OCI-LY3 (cell line): ENCODE measurements at regions not wholly inside any gene's neighbourhood (a gene's known extent, or its start where the extent isn't known, plus 50 kb on each side); places are given as distances from the start of the nearest gene placed in this dataset.

ENCODE experiments used
- H2AFZ ChIP-seq: fragments of 200-600, 300-600 bp; shearing (Covaris generic); 2 replicates; pipeline ENCODE4 v1.6.0; 2014; ENCODE audit warnings: antibody characterized with exemption, low read depth, low read length
- H3K27ac ChIP-seq: fragments of 200-600, 300-600 bp; sonication (generic); 2 replicates; pipeline ENCODE4 v1.5.1; 2014; ENCODE audit warnings: mild to moderate bottlenecking, low read length, moderate library complexity, mixed read lengths
- H3K27me3 ChIP-seq: fragments of 200-600, 300-600 bp; sonication (generic); 2 replicates; pipeline ENCODE4 v1.6.1; 2014; ENCODE audit warnings: low read depth, low read length, mixed read lengths
- H3K36me3 ChIP-seq: fragments of 200-600, 300-600 bp; sonication (generic); replicated peaks from 2 replicates; pipeline ENCODE3; 2014; ENCODE audit warnings: low read depth, low read length, mixed read lengths
- H3K4me1 ChIP-seq: fragments of 300-600, 200-600 bp; sonication (generic); 2 replicates; pipeline ENCODE4 v1.6.1; 2014; ENCODE audit warnings: low read length, mixed read lengths
- H3K4me2 ChIP-seq: fragments of 200-600, 300-600 bp; sonication (generic); 2 replicates; pipeline ENCODE4 v1.6.1; 2014; ENCODE audit warnings: low read length, mixed read lengths
- H3K4me3 ChIP-seq: fragments of 300-600, 200-600 bp; sonication (generic); 2 replicates; pipeline ENCODE4 v1.5.1; 2014; ENCODE audit warnings: antibody characterized with exemption, mild to moderate bottlenecking, low read length, moderate library complexity
- H3K79me2 ChIP-seq: fragments of 300-600, 200-600 bp; shearing (Covaris generic); 2 replicates; pipeline ENCODE4 v1.6.1; 2014; ENCODE audit warnings: mild to moderate bottlenecking, low read length, mixed read lengths
- H3K9ac ChIP-seq: fragments of 300-600, 200-600 bp; shearing (Covaris generic); 2 replicates; pipeline ENCODE4 v1.6.0; 2014; ENCODE audit warnings: mild to moderate bottlenecking, low read length, moderate library complexity
- H3K9me3 ChIP-seq: fragments of 200-600, 300-600 bp; shearing (Covaris generic); 2 replicates; pipeline ENCODE4 v1.6.1; 2014; ENCODE audit warnings: low read length, mixed read lengths; ENCODE audit not compliant: insufficient read depth
- H4K20me1 ChIP-seq: fragments of 200-600, 300-600 bp; sonication (generic); 2 replicates; pipeline ENCODE4 v1.6.1; 2016; ENCODE audit warnings: low read length, mixed read lengths; ENCODE audit not compliant: insufficient read depth
- CTCF ChIP-seq: fragments of 200-600, 300-600 bp; sonication (generic); IDR thresholded peaks from 2 replicates; pipeline ENCODE4 v1.5.1; 2014; ENCODE audit warnings: antibody characterized with exemption, low read length, low read depth
- EZH2phosphoT487 ChIP-seq: fragments of 200-600 bp; shearing (Covaris generic); IDR thresholded peaks from 2 replicates; pipeline ENCODE4 v1.6.1; 2018; ENCODE audit warnings: antibody characterized with exemption, mixed run types, low read depth

- Histone ChIP-seq H3K9ac (no peak overlapping the region), H3K27ac (no peak overlapping the region), H3K79me2 (no peaks in the 10 kb centered on the region), H3K27me3 (no peaks in the 10 kb centered on the region), H4K20me1 (no peaks in the 10 kb centered on the region), H3K4me2 (no peak overlapping the region), H3K4me1 (no peaks in the 10 kb centered on the region; the same call in 1 of the 2 replicates), H3K4me3 (no peak overlapping the region), H2AFZ (no peak overlapping the region), H3K36me3 (no peaks in the 10 kb centered on the region), H3K9me3 (no peaks in the 10 kb centered on the region)
- TF ChIP-seq EZH2phosphoT487 (no peak), CTCF (no peak)
These were observed 1287.6 kb upstream of the ZEB2 start for GRCh38 chr2:145807554-145807953.

DNA sequence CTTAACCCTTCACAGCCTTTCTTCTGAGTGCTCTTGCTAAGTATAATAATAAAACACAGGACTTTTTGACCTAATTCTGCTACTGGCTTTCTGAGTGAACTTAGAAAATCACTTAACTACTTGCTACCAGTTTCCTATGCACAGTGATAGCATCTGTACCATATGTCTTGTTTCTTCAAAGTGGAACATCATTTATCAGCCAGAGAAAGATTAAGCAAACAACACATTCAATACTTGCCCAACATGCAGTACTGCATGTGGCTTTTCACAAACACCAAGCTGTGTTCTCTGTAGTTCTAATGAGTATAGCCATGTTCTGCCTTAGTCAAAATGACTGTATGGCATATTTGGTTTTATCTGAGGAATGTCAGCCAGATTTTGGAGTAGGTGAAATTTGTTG is 1286.6 kb upstream of the ZEB2 start:
- H3K27me3 ChIP-seq, result no peaks in the 10 kb centered on the region
- no peak overlapping the region for H3K27ac ChIP-seq
- H3K4me3 ChIP-seq, result no peak overlapping the region
- no peak overlapping the region for H3K4me2 ChIP-seq
- no peak overlapping the region for H2AFZ ChIP-seq
- H3K9ac ChIP-seq, result no peak overlapping the region
- H3K79me2 ChIP-seq, result no peaks in the 10 kb centered on the region
- H3K9me3 ChIP-seq, result no peaks in the 10 kb centered on the region
- TF ChIP-seq CTCF, result no peak
- no peak for TF ChIP-seq EZH2phosphoT487
- no peaks in the 10 kb centered on the region for H4K20me1 ChIP-seq
- H3K4me1 ChIP-seq, result no peaks in the 10 kb centered on the region; the same call in 1 of the 2 replicates
- no peaks in the 10 kb centered on the region for H3K36me3 ChIP-seq

GRCh38 chr2:145802133-145802532 is 1282.2 kb upstream of the ZEB2 start:
- H3K9me3 ChIP-seq, result no peaks in the 10 kb centered on the region
- TF ChIP-seq EZH2phosphoT487 (no peak), CTCF (no peak)
- no peaks in the 10 kb centered on the region for H3K4me1 ChIP-seq
- no peaks in the 10 kb centered on the region for H3K36me3 ChIP-seq
- H2AFZ ChIP-seq, result no peak overlapping the region
- H3K27me3 ChIP-seq, result no peaks in the 10 kb centered on the region
- H3K27ac ChIP-seq, result no peak overlapping the region
- no peak overlapping the region for H3K9ac ChIP-seq
- H3K79me2 ChIP-seq, result no peaks in the 10 kb centered on the region
- no peak overlapping the region for H3K4me2 ChIP-seq
- H3K4me3 ChIP-seq, result no peak overlapping the region
- no peaks in the 10 kb centered on the region for H4K20me1 ChIP-seq

GRCh38 chr2:145801210-145801609 is 1281.3 kb upstream of the ZEB2 start:
- Histone ChIP-seq H3K27me3 (no peaks in the 10 kb centered on the region), H2AFZ (no peak overlapping the region), H3K4me2 (no peak overlapping the region), H3K9me3 (no peaks in the 10 kb centered on the region), H3K4me3 (no peak overlapping the region), H3K9ac (no peak overlapping the region), H3K79me2 (no peaks in the 10 kb centered on the region), H3K4me1 (no peaks in the 10 kb centered on the region), H3K36me3 (no peaks in the 10 kb centered on the region), H3K27ac (no peak overlapping the region), H4K20me1 (no peaks in the 10 kb centered on the region)
- TF ChIP-seq EZH2phosphoT487 (no peak), CTCF (no peak)
